Endothelial cell of umbilical vein (primary cell): ENCODE measurements at regions not wholly inside any gene's neighbourhood (a gene's known extent, or its start where the extent isn't known, plus 50 kb on each side); places are given as distances from the start of the nearest gene placed in this dataset.

Experiments used
- BruUV-seq: library from RNA; stranded (reverse); fragments of 400-500 nt; replicated peaks from 2 replicates; lab custom pipeline; 2021; lab: Mats Ljungman, UMichigan
- CTCF ChIA-PET: fragments of 300-600, 350-600 bp; sonication (Branson Sonifier 250); formaldehyde crosslinking; loops from one replicate; lab custom pipeline; 2021; ENCODE audit warnings: antibody characterized with exemption, inconsistent platforms; lab: Charles Lee
- POLR2A ChIA-PET: fragments of 300-600, 350-600 bp; sonication (Branson Sonifier 250); formaldehyde crosslinking; loops from one replicate; lab custom pipeline; 2021; ENCODE audit warnings: antibody characterized with exemption, inconsistent platforms; lab: Charles Lee
- DNase-seq: peaks from one replicate; pipeline ENCODE4 v3.0.0-alpha.2; 2011; ENCODE audit warnings: low read depth, low spot score
- FAIRE-seq: peaks from 2 replicates; lab custom pipeline; 2011; peaks lifted over from hg19 to GRCh38; lab: Jason Lieb, UNC
- H2AFZ ChIP-seq: 2 replicates; pipeline ENCODE4 v1.6.0; 2012; ENCODE audit warnings: low read depth, low read length, control low read depth, inconsistent platforms
- H3K27ac ChIP-seq: 2 replicates; pipeline ENCODE4 v1.5.1; 2011; ENCODE audit warnings: low read depth, mild to moderate bottlenecking, control low read depth, low read length, moderate library complexity; ENCODE audit not compliant: insufficient read depth
- H3K27me3 ChIP-seq, 2 experiments: 2 replicates each; pipeline versions ENCODE4 v1.6.0 to v1.6.1; 2011; ENCODE audit warnings: low read length in 2 of 2, mixed read lengths in 1 of 2; ENCODE audit not compliant: control insufficient read depth in 2 of 2, insufficient read depth in 2 of 2
- H3K36me3 ChIP-seq, 2 experiments: 2 replicates in 1 of 2; 3 replicates in 1 of 2; pipeline ENCODE4 v1.5.1; 2011; ENCODE audit warnings: low read length in 2 of 2, mild to moderate bottlenecking in 1 of 2, moderate library complexity in 1 of 2; ENCODE audit not compliant: control insufficient read depth in 2 of 2, insufficient read depth in 2 of 2; ENCODE audit errors: extremely low read depth in 1 of 2
- H3K4me1 ChIP-seq: 3 replicates; pipeline ENCODE4 v1.5.1; 2011; ENCODE audit warnings: mild to moderate bottlenecking, low read length; ENCODE audit not compliant: control insufficient read depth, insufficient read depth; ENCODE audit errors: extremely low read depth
- H3K4me2 ChIP-seq: 2 replicates; pipeline ENCODE4 v1.6.1; 2011; ENCODE audit warnings: low read length, control low read depth, mixed read lengths; ENCODE audit not compliant: insufficient read depth
- H3K4me3 ChIP-seq, 3 experiments: fragments of 200-600 bp in 1 of 3; sonication (generic), shearing (Covaris generic) in 1 of 3; replicated peaks in 1 of 3; 2 replicates each; pipeline ENCODE4 v1.5.1; 2011 to 2016; ENCODE audit warnings: control low read depth in 3 of 3, low read length in 3 of 3, mild to moderate bottlenecking in 2 of 3, inconsistent platforms in 1 of 3, low read depth in 1 of 3, moderate library complexity in 1 of 3; ENCODE audit not compliant: insufficient read depth in 1 of 3
- H3K79me2 ChIP-seq: 2 replicates; pipeline ENCODE4 v1.6.0; 2012; ENCODE audit warnings: low read length, inconsistent platforms; ENCODE audit not compliant: control insufficient read depth, insufficient read depth
- H3K9ac ChIP-seq: replicated peaks from 2 replicates; pipeline ENCODE3; 2011; ENCODE audit warnings: low read length, control low read depth; ENCODE audit not compliant: insufficient read depth; ENCODE audit errors: extremely low read depth
- H3K9me1 ChIP-seq: replicated peaks from 3 replicates; pipeline ENCODE4 v1.6.0; 2011; ENCODE audit warnings: mild to moderate bottlenecking, low read length; ENCODE audit not compliant: control insufficient read depth, insufficient read depth; ENCODE audit errors: extremely low read depth
- H3K9me3 ChIP-seq: replicated peaks from 2 replicates; pipeline ENCODE4 v1.5.1; 2012; ENCODE audit warnings: low read length, inconsistent platforms; ENCODE audit not compliant: control insufficient read depth, insufficient read depth
- H4K20me1 ChIP-seq: replicated peaks from 2 replicates; pipeline ENCODE3; 2011; ENCODE audit warnings: mild to moderate bottlenecking, low read length; ENCODE audit not compliant: control insufficient read depth, insufficient read depth; ENCODE audit errors: extremely low read depth
- CTCF ChIP-seq, 2 donors: IDR thresholded peaks; 1 replicate in 1 of 2; 2 replicates in 1 of 2; pipeline ENCODE4 v1.5.1; 2011; ENCODE audit warnings: low read length in 2 of 2, mild to moderate bottlenecking in 2 of 2, moderate library complexity in 2 of 2, control low read depth in 1 of 2, inconsistent platforms in 1 of 2, low read depth in 1 of 2; ENCODE audit not compliant: insufficient read depth in 1 of 2; ENCODE audit errors: extremely low read depth in 1 of 2
- EZH2 ChIP-seq: IDR thresholded peaks from 2 replicates; pipeline ENCODE4 v1.6.1; 2012; ENCODE audit warnings: borderline replicate concordance, low read depth, mild to moderate bottlenecking, moderate library complexity, low read length, inconsistent platforms; ENCODE audit not compliant: severe bottlenecking
- FOS ChIP-seq: IDR thresholded peaks from 2 replicates; pipeline ENCODE4 v1.6.1; 2011; ENCODE audit warnings: mild to moderate bottlenecking, low read length, moderate library complexity, borderline replicate concordance; ENCODE audit not compliant: insufficient read depth
- GATA2 ChIP-seq: IDR thresholded peaks from 2 replicates; pipeline ENCODE4 v1.7.0; 2011; ENCODE audit warnings: low read depth, mild to moderate bottlenecking, moderate library complexity, mixed read lengths, low read length; ENCODE audit not compliant: insufficient read length, insufficient read depth
- JUN ChIP-seq: IDR thresholded peaks from 2 replicates; pipeline ENCODE4 v1.6.1; 2011; ENCODE audit warnings: borderline replicate concordance, low read depth; ENCODE audit not compliant: insufficient read length, insufficient read depth
- MYC ChIP-seq: IDR thresholded peaks from one replicate; pipeline ENCODE4 v1.6.1; 2011; ENCODE audit warnings: mild to moderate bottlenecking, low read depth, low read length
- POLR2A ChIP-seq: IDR thresholded peaks from 2 replicates; pipeline ENCODE4 v1.6.1; 2012; ENCODE audit warnings: low read depth, mild to moderate bottlenecking, control low read depth, low read length
- POLR2AphosphoS5 ChIP-seq: IDR thresholded peaks from 2 replicates; pipeline ENCODE4 v1.6.1; 2012; ENCODE audit warnings: low read depth, mild to moderate bottlenecking, control low read depth, low read length, moderate library complexity; ENCODE audit not compliant: insufficient read depth
- dilution Hi-C: fragments of 300-500 bp; cut with MboI; formaldehyde crosslinking; loops from one replicate; pipeline ENCODE4 v1.15.0; 2019; ENCODE audit warnings: low sequenced_read_pairs; ENCODE audit not compliant: extremely low pct_ligation_motif_present
- intact Hi-C: fragments of 100-400 bp; cut with micrococcal nuclease; formaldehyde crosslinking; loops from one replicate; pipeline ENCODE4 v1.10.0; 2022
- TF ChIP-seq, protein P1 (sequence below): IDR thresholded peaks from 2 replicates; pipeline ENCODE4 v1.6.1; 2011; ENCODE audit not compliant: insufficient read depth, insufficient read length

- no peak overlapping the region for H3K4me3 ChIP-seq
- intact Hi-C loops (loop anchor here (1.0 to 2.0 kb wide), 3 partner anchors 17 to 64 kb away; no protein-coding TSS in a partner anchor), dilution Hi-C loops (no loop called here)
- H3K9me3 ChIP-seq, result no peaks in the 10 kb centered on the region
- peaks cover 16% of the 10 kb centered on the region for H3K4me1 ChIP-seq
- H3K36me3 ChIP-seq, result no peaks in the 10 kb centered on the region
- no peak overlapping the region for H3K9ac ChIP-seq
- DNase-seq (peak; percentile 78), FAIRE-seq (no peak)
- H3K4me2 ChIP-seq, result no peak overlapping the region
- POLR2A ChIA-PET, result interaction anchor here (1.1 kb wide), 1 partner anchor 67 kb away, joined by 3 read pairs; no protein-coding TSS in a partner anchor
- no peak overlapping the region for H2AFZ ChIP-seq
- no peaks in the 10 kb centered on the region for H3K79me2 ChIP-seq
- no peaks in the 10 kb centered on the region for H4K20me1 ChIP-seq
- BruUV-seq, result no TSS peak
- CTCF ChIA-PET, result interaction anchor here (0.7 to 2.7 kb wide), 6 partner anchors 24 to 197 kb away, joined by 3 to 12 read pairs (median 4); no protein-coding TSS in a partner anchor
- no peaks in the 10 kb centered on the region for H3K9me1 ChIP-seq
- no peaks in the 10 kb centered on the region for H3K27me3 ChIP-seq
- H3K27ac ChIP-seq, result no peak overlapping the region
- TF ChIP-seq POLR2AphosphoS5, result no peak
- no peak for TF ChIP-seq POLR2A
- TF ChIP-seq, protein P1, sequence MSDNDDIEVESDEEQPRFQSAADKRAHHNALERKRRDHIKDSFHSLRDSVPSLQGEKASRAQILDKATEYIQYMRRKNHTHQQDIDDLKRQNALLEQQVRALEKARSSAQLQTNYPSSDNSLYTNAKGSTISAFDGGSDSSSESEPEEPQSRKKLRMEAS, result no peak
- TF ChIP-seq JUN, result no peak
- no peak for TF ChIP-seq MYC
- TF ChIP-seq GATA2, result no peak
- no peak for TF ChIP-seq FOS
- TF ChIP-seq EZH2, result no peak
- TF ChIP-seq CTCF (IDR thresholded peaks at IDR 0.05; ENCODE audit: extremely low read depth in 1 of 2, insufficient read depth in 1 of 2, low read depth in 1 of 2, low read length in 2 of 2), result no peak
These were observed 65.6 kb upstream of the CFAP161 start for GRCh38 chr15:81068516-81068915.
